NB4 (cell line): ENCODE measurements at regions not wholly inside any gene's neighbourhood (a gene's known extent, or its start where the extent isn't known, plus 50 kb on each side); places are given as distances from the start of the nearest gene placed in this dataset.

Source experiments
- DNase-seq: peaks from one replicate; pipeline ENCODE4 v3.0.0; 2010; ENCODE audit warnings: low read depth
- H3K4me3 ChIP-seq: one replicate; pipeline ENCODE4 v1.5.1; 2011; ENCODE audit warnings: mild to moderate bottlenecking, low read depth, low read length, moderate library complexity
- CTCF ChIP-seq: IDR thresholded peaks from one replicate; pipeline ENCODE4 v1.5.1; 2012; ENCODE audit warnings: low read depth, low read length
- MAX ChIP-seq: IDR thresholded peaks from 2 replicates; pipeline ENCODE4 v1.6.1; 2011; ENCODE audit warnings: low read depth, low read length
- MYC ChIP-seq: IDR thresholded peaks from 2 replicates; pipeline ENCODE4 v1.6.1; 2011; ENCODE audit warnings: low read depth, low read length
- POLR2A ChIP-seq: IDR thresholded peaks from 2 replicates; pipeline ENCODE4 v1.6.1; 2011; ENCODE audit warnings: mild to moderate bottlenecking; ENCODE audit not compliant: insufficient read length; ENCODE audit errors: extremely low read depth

DNA sequence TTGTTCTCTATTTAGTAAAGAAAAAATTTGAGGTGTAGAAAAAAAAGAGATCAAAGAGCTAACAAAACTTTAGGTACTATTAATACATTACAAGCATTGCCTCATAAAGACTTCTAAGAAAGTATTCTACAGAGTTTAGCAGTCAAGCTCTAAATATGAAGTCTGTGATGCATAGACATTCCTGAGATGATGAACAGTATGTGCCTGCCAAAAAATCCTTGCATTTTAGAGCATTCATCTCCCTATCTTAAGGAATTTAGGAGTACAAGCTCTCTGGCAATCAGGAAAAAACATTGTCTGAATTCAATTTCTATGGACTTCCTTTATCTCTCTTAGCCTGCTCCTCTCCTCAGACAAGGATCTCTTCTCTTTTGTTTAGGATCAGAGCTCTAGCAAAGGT lies 202.6 kb upstream of the LRFN5 start:
- DNase-seq: no peak
- TF ChIP-seq POLR2A: no peak
- no peak for TF ChIP-seq MAX
- TF ChIP-seq MYC: no peak
- TF ChIP-seq CTCF: no peak
- no peak overlapping the region for H3K4me3 ChIP-seq

DNA sequence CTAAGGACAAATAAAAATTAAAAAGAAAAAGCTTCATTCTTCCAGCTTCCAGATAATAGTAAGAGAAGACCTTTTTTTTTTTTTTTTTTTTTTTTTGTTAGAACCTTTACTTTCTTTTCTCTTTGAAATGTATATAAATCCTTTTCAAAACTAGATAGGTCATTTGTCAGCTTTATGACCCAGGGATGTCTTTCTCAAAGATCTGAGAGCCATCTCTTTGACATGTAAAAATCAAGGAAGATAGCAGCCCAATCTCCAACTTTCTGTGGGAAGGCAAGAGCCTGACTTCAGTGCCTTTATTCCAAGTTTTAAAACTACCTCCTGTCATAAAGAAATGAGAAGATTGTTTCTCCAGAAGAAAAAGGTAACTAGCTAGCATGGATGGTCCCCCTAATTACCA lies 203.3 kb upstream of the LRFN5 start:
- TF ChIP-seq CTCF (no peak), MAX (no peak), POLR2A (no peak), MYC (no peak)
- no peak overlapping the region for H3K4me3 ChIP-seq
- DNase-seq: no peak

GRCh38 chr14:41397926-41398325 lies 208.8 kb upstream of the LRFN5 start:
- DNase-seq: no peak
- TF ChIP-seq MAX (no peak), POLR2A (no peak), CTCF (no peak), MYC (no peak)

DNA sequence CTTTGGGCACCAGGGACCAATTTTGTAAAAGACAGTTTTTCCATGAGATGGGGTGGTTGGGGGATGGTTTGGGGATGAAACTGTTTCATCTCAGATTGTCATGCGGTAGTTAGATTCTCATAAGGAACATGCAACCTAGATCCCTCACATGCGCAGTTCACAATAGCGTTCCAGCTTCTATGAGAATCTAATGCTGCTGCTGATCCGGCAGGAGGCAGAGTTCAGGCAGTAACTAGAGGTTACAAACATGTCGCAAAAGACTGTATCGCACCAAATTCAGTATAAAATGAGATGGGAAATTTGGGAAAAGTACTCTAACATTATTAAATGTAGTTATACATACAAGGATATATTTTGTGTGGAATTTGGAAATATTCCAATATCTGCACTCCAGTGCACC lies 213.2 kb upstream of the LRFN5 start:
- no peak for DNase-seq
- TF ChIP-seq CTCF: no peak
- no peak for TF ChIP-seq POLR2A
- TF ChIP-seq MAX: no peak
- no peak for TF ChIP-seq MYC
- no peak overlapping the region for H3K4me3 ChIP-seq

More at GRCh38 chr14:41397926-41398325, 208.8 kb upstream of the LRFN5 start:
- no peak overlapping the region for H3K4me3 ChIP-seq

DNA sequence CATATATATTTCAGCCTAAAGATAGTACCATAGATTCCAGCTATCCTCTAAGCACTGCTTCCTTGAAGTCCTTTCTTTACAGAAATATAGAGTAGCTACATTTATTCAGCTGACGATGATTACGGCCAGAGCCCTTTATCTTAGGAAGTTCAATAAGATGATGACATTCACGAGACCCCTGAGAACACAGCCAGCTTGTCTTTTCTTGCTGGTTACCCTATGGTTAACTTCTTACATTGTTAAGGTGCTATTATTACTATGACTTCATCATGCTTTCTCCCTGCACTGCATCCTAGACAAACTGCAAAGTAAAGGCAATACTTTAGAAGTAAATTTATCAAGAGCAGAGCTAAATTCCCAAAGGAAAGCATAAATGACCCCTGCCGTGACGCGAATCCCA lies 214.4 kb upstream of the LRFN5 start:
- H3K4me3 ChIP-seq: no peak overlapping the region
- DNase-seq: no peak
- TF ChIP-seq POLR2A: no peak
- no peak for TF ChIP-seq MYC
- no peak for TF ChIP-seq MAX
- TF ChIP-seq CTCF: no peak

DNA sequence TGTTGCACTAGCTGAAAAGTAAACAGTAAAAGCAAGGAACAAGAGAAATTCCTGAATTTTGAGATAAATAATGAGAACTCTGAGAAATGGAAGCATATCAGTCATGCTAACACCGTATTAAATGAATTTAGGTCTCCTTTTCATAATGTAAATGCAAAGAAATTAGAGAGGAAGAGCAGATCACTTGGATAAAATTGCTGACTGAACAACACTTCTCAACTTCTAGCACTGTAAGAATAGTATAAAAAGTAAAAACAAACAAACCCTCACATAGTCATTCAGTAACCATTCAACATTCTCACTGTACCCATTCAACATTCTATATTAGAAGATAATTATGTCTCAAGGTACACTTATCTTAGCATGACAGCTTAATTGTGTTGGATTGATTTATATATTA lies 217.3 kb upstream of the LRFN5 start:
- no peak for DNase-seq
- TF ChIP-seq POLR2A (no peak), MYC (no peak), MAX (no peak), CTCF (no peak)

More for the DNA sequence above, 217.3 kb upstream of the LRFN5 start:
- H3K4me3 ChIP-seq: no peak overlapping the region
